ENCODE measurements at regions not wholly inside any gene's neighbourhood (a gene's known extent, or its start where the extent isn't known, plus 50 kb on each side); places are given as distances from the start of the nearest gene placed in this dataset.

GRCh38 chr6:126534401-126534800, 194.5 kb downstream of the CENPW start:
- H3K36me3 ChIP-seq (ENCODE audit: control insufficient read depth in 1 of 2, insufficient read depth in 2 of 2, low read length in 2 of 2), result no peaks in the 10 kb centered on the region
- no peak overlapping the region for H3K4me3 ChIP-seq (replicated peaks in 1 of 2; ENCODE audit: low read depth in 1 of 2, low read length in 2 of 2)
- intact Hi-C loops (cut with micrococcal nuclease), result no loop called here
- H3K4me1 ChIP-seq (ENCODE audit: control insufficient read depth in 1 of 2, insufficient read depth in 2 of 2, low read length in 2 of 2), result peaks cover 3 to 12% of the 10 kb centered on the region in 2 experiments; a peak in 2 of 4 replicates
- TF ChIP-seq SP1 (IDR thresholded peaks at IDR 0.05; ENCODE audit: low read depth) (no peak), SRF (IDR thresholded peaks at IDR 0.05; ENCODE audit: low read depth) (no peak), MAX (IDR thresholded peaks at IDR 0.05) (no peak), ZNF274 (IDR thresholded peaks at IDR 0.05; ENCODE audit: low read depth, low read length) (no peak), ATF3 (IDR thresholded peaks at IDR 0.05) (no peak), CEBPB (IDR thresholded peaks at IDR 0.05; ENCODE audit: low read depth) (no peak), ZFX (IDR thresholded peaks at IDR 0.05) (no peak)
- H3K9me2 ChIP-seq (ENCODE audit: insufficient read depth), result no peaks in the 10 kb centered on the region
- H3K9me3 ChIP-seq (ENCODE audit: control insufficient read depth in 1 of 2, insufficient read depth in 1 of 2, low read depth in 1 of 2, low read length in 2 of 2), result no peaks in the 10 kb centered on the region
- ATAC-seq, result no peak
- no peak for DNase-seq (ENCODE audit: low read depth, low spot score)
- CTCF ChIA-PET, result no interaction called here
- no peaks in the 10 kb centered on the region for H3K79me2 ChIP-seq (ENCODE audit: insufficient read depth, low read length)
- POLR2A ChIA-PET, result no interaction called here
- H3K4me2 ChIP-seq (ENCODE audit: low read length), result no peak overlapping the region
- no peaks in the 10 kb centered on the region for H4K20me1 ChIP-seq (ENCODE audit: insufficient read depth)
- RAD21 ChIA-PET (ENCODE audit: low non-redundant PET in 1 of 2, low total read pairs in 2 of 2, uncharacterized antibody in 2 of 2, unreplicated experiment in 2 of 2), result no interaction called here
- no peak overlapping the region for H3K27ac ChIP-seq (ENCODE audit: low read depth, low read length)
- H2AFZ ChIP-seq (ENCODE audit: low read depth, low read length, poor library complexity, severe bottlenecking), result no peak overlapping the region
- H3K9ac ChIP-seq (ENCODE audit: low read length), result no peak overlapping the region
- no peaks in the 10 kb centered on the region for H3K27me3 ChIP-seq (ENCODE audit: insufficient read depth, low read length)
- BruUV-seq (replicated peaks), result no TSS peak

GRCh38 chr6:126535138-126535537, 195.2 kb downstream of the CENPW start:
- Histone ChIP-seq H3K9me3 (ENCODE audit: control insufficient read depth in 1 of 2, insufficient read depth in 1 of 2, low read depth in 1 of 2, low read length in 2 of 2) (no peaks in the 10 kb centered on the region), H3K4me2 (ENCODE audit: low read length) (no peak overlapping the region), H3K27me3 (ENCODE audit: insufficient read depth, low read length) (no peaks in the 10 kb centered on the region), H3K36me3 (ENCODE audit: control insufficient read depth in 1 of 2, insufficient read depth in 2 of 2, low read length in 2 of 2) (no peaks in the 10 kb centered on the region), H2AFZ (ENCODE audit: low read depth, low read length, poor library complexity, severe bottlenecking) (no peak overlapping the region), H3K4me3 (replicated peaks in 1 of 2; ENCODE audit: low read depth in 1 of 2, low read length in 2 of 2) (no peak overlapping the region), H3K9ac (ENCODE audit: low read length) (no peak overlapping the region), H3K27ac (ENCODE audit: low read depth, low read length) (no peak overlapping the region), H3K9me2 (ENCODE audit: insufficient read depth) (no peaks in the 10 kb centered on the region), H3K79me2 (ENCODE audit: insufficient read depth, low read length) (no peaks in the 10 kb centered on the region), H4K20me1 (ENCODE audit: insufficient read depth) (no peaks in the 10 kb centered on the region), H3K4me1 (ENCODE audit: control insufficient read depth in 1 of 2, insufficient read depth in 2 of 2, low read length in 2 of 2) (peaks cover 3 to 16% of the 10 kb centered on the region in 2 experiments; a peak in 2 of 4 replicates)
- no TSS peak for BruUV-seq (replicated peaks)
- ChIA-PET POLR2A (no interaction called here), CTCF (no interaction called here), RAD21 (ENCODE audit: low non-redundant PET in 1 of 2, low total read pairs in 2 of 2, uncharacterized antibody in 2 of 2, unreplicated experiment in 2 of 2) (no interaction called here)
- DNase-seq (ENCODE audit: low read depth, low spot score) (no peak), ATAC-seq (no peak)
- no peak for TF ChIP-seq REST (IDR thresholded peaks at IDR 0.05; ENCODE audit: low read depth)
- no peak for TF ChIP-seq TCF7L2 (IDR thresholded peaks at IDR 0.05; ENCODE audit: borderline replicate concordance, extremely low read depth, insufficient read depth, insufficient read length)
- TF ChIP-seq SIN3A (IDR thresholded peaks at IDR 0.05; ENCODE audit: low read depth), result no peak
- TF ChIP-seq RAD21 (IDR thresholded peaks at IDR 0.05; ENCODE audit: low read depth), result no peak
- intact Hi-C loops (cut with micrococcal nuclease), result no loop called here
